Esophagus squamous epithelium (tissue), 4 donors: ENCODE measurements at regions not wholly inside any gene's neighbourhood (a gene's known extent, or its start where the extent isn't known, plus 50 kb on each side); places are given as distances from the start of the nearest gene placed in this dataset.

Source experiments
- POLR2A ChIP-seq, 4 donors: fragments of 450-650 bp; IDR thresholded peaks; one replicate each; pipeline ENCODE4 v1.6.1; 2017; ENCODE audit warnings: antibody characterized with exemption in 4 of 4, mild to moderate bottlenecking in 4 of 4, moderate library complexity in 3 of 4
- TF ChIP-seq, protein P1 (sequence below), 6 experiments: fragments of 450-650 bp in 4 of 6; fragments of 200-600 bp in 2 of 6; sonication (generic) in 2 of 6; IDR thresholded peaks; one replicate each; pipeline ENCODE4 v1.5.1; 2016 to 2019; ENCODE audit warnings: antibody characterized with exemption in 6 of 6, mild to moderate bottlenecking in 4 of 6, moderate library complexity in 4 of 6

- TF ChIP-seq POLR2A (IDR thresholded peaks at IDR 0.05) = no peak
- TF ChIP-seq, protein P1, sequence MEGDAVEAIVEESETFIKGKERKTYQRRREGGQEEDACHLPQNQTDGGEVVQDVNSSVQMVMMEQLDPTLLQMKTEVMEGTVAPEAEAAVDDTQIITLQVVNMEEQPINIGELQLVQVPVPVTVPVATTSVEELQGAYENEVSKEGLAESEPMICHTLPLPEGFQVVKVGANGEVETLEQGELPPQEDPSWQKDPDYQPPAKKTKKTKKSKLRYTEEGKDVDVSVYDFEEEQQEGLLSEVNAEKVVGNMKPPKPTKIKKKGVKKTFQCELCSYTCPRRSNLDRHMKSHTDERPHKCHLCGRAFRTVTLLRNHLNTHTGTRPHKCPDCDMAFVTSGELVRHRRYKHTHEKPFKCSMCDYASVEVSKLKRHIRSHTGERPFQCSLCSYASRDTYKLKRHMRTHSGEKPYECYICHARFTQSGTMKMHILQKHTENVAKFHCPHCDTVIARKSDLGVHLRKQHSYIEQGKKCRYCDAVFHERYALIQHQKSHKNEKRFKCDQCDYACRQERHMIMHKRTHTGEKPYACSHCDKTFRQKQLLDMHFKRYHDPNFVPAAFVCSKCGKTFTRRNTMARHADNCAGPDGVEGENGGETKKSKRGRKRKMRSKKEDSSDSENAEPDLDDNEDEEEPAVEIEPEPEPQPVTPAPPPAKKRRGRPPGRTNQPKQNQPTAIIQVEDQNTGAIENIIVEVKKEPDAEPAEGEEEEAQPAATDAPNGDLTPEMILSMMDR (IDR thresholded peaks at IDR 0.05) = no peak
These were observed 176.2 kb downstream of the IRX2 start for GRCh38 chr5:2575292-2575691.
